Uterus (tissue), 2 donors: ENCODE measurements at regions not wholly inside any gene's neighbourhood (a gene's known extent, or its start where the extent isn't known, plus 50 kb on each side); places are given as distances from the start of the nearest gene placed in this dataset.

Source experiments
- POLR2A ChIP-seq, 2 donors: fragments of 450-650 bp; IDR thresholded peaks; one replicate each; pipeline ENCODE4 v1.6.1; 2016; ENCODE audit warnings: antibody characterized with exemption in 2 of 2, mild to moderate bottlenecking in 1 of 2, moderate library complexity in 1 of 2
- TF ChIP-seq, protein P1 (sequence below), 4 experiments: fragments of 200-600 bp in 2 of 4; fragments of 450-650 bp in 2 of 4; sonication (generic) in 2 of 4; IDR thresholded peaks; one replicate each; pipeline ENCODE4 v1.5.1; 2016 to 2019; ENCODE audit warnings: antibody characterized with exemption in 4 of 4, mild to moderate bottlenecking in 2 of 4, moderate library complexity in 1 of 4

DNA sequence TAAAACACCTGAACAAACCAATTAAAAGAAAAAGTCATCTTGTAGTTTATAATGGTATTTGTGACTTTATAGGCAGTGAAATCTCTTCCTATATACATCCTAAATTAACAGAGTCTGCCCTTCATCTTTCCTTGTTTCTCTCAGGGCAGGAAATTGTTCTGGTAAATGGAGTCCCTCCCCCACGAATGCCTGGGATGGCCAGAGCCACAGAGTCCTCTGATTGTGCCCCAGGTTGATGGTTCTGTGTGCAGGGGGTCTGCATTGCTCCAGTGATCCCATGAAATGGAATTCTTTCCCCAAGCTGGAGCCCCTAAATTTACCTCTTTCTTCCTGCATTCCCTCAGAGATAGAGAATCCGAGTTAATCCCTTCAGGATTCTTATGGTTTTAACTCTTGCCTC lies 155.5 kb downstream of the MTX2 start:
- TF ChIP-seq POLR2A (IDR thresholded peaks at IDR 0.05) = no peak
- TF ChIP-seq, protein P1, sequence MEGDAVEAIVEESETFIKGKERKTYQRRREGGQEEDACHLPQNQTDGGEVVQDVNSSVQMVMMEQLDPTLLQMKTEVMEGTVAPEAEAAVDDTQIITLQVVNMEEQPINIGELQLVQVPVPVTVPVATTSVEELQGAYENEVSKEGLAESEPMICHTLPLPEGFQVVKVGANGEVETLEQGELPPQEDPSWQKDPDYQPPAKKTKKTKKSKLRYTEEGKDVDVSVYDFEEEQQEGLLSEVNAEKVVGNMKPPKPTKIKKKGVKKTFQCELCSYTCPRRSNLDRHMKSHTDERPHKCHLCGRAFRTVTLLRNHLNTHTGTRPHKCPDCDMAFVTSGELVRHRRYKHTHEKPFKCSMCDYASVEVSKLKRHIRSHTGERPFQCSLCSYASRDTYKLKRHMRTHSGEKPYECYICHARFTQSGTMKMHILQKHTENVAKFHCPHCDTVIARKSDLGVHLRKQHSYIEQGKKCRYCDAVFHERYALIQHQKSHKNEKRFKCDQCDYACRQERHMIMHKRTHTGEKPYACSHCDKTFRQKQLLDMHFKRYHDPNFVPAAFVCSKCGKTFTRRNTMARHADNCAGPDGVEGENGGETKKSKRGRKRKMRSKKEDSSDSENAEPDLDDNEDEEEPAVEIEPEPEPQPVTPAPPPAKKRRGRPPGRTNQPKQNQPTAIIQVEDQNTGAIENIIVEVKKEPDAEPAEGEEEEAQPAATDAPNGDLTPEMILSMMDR (IDR thresholded peaks at IDR 0.05) = no peak
